ENCODE measurements at regions not wholly inside any gene's neighbourhood (a gene's known extent, or its start where the extent isn't known, plus 50 kb on each side); places are given as distances from the start of the nearest gene placed in this dataset.
"Not testable (repeated sequence)": the region's sequence is repeated elsewhere in the genome, so short reads cannot be mapped to it uniquely, and the experiment has no call there.

- H3K9me3 Mint-ChIP-seq: peaks cover 12% of the 10 kb centered on the region
- no peak overlapping the region for H3K27ac Mint-ChIP-seq
- no peaks in the 10 kb centered on the region for H3K36me3 Mint-ChIP-seq (ENCODE audit: low read depth)
- H3K4me3 Mint-ChIP-seq: no peak overlapping the region
- no peak for ATAC-seq (replicated peaks)
- no peaks in the 10 kb centered on the region for H3K4me1 Mint-ChIP-seq
- H3K27me3 Mint-ChIP-seq: peaks cover 17% of the 10 kb centered on the region
Observed at GRCh38 chr1:213572912-213573647, 414.7 kb upstream of the PROX1 start.

GRCh38 chr1:213573648-213574009, 414.1 kb upstream of the PROX1 start:
- H3K27ac Mint-ChIP-seq: no peak overlapping the region
- no peaks in the 10 kb centered on the region for H3K4me1 Mint-ChIP-seq
- ATAC-seq (replicated peaks): no peak
- no peaks in the 10 kb centered on the region for H3K36me3 Mint-ChIP-seq (ENCODE audit: low read depth)
- H3K9me3 Mint-ChIP-seq: peaks cover 13% of the 10 kb centered on the region
- no peak overlapping the region for H3K4me3 Mint-ChIP-seq
- H3K27me3 Mint-ChIP-seq: peaks cover 17% of the 10 kb centered on the region

GRCh38 chr1:213582976-213583567, 404.7 kb upstream of the PROX1 start:
- no peak overlapping the region for H3K27ac Mint-ChIP-seq
- no peak for ATAC-seq (replicated peaks)
- no peaks in the 10 kb centered on the region for H3K4me1 Mint-ChIP-seq
- H3K4me3 Mint-ChIP-seq: no peak overlapping the region
- no peaks in the 10 kb centered on the region for H3K36me3 Mint-ChIP-seq (ENCODE audit: low read depth)
- H3K27me3 Mint-ChIP-seq: no peaks in the 10 kb centered on the region
- peaks cover 8% of the 10 kb centered on the region for H3K9me3 Mint-ChIP-seq

GRCh38 chr1:213584272-213584671, 403.5 kb upstream of the PROX1 start:
- H3K4me1 Mint-ChIP-seq: no peaks in the 10 kb centered on the region
- no peak overlapping the region for H3K27ac Mint-ChIP-seq
- H3K9me3 Mint-ChIP-seq: no peaks in the 10 kb centered on the region
- H3K36me3 Mint-ChIP-seq (ENCODE audit: low read depth): no peaks in the 10 kb centered on the region
- ATAC-seq (replicated peaks): no peak
- H3K27me3 Mint-ChIP-seq: no peaks in the 10 kb centered on the region
- H3K4me3 Mint-ChIP-seq: no peak overlapping the region

GRCh38 chr1:213585402-213585801, 402.4 kb upstream of the PROX1 start:
- H3K4me3 Mint-ChIP-seq: no peak overlapping the region
- ATAC-seq (replicated peaks): no peak

GRCh38 chr1:213585959-213586586, 401.7 kb upstream of the PROX1 start:
- Mint-ChIP-seq H3K27ac (no peak overlapping the region), H3K9me3 (no peaks in the 10 kb centered on the region), H3K27me3 (no peaks in the 10 kb centered on the region), H3K4me1 (no peaks in the 10 kb centered on the region), H3K36me3 (ENCODE audit: low read depth) (no peaks in the 10 kb centered on the region), H3K4me3 (no peak overlapping the region)
- no peak for ATAC-seq (replicated peaks)

More at GRCh38 chr1:213585402-213585801, 402.4 kb upstream of the PROX1 start:
- Mint-ChIP-seq H3K9me3 (no peaks in the 10 kb centered on the region), H3K27ac (no peak overlapping the region), H3K36me3 (ENCODE audit: low read depth) (no peaks in the 10 kb centered on the region), H3K27me3 (no peaks in the 10 kb centered on the region), H3K4me1 (no peaks in the 10 kb centered on the region)

- Mint-ChIP-seq H3K27ac (no peak overlapping the region), H3K27me3 (no peaks in the 10 kb centered on the region), H3K4me3 (no peak overlapping the region), H3K9me3 (no peaks in the 10 kb centered on the region), H3K36me3 (ENCODE audit: low read depth) (no peaks in the 10 kb centered on the region), H3K4me1 (no peaks in the 10 kb centered on the region)
- no peak for ATAC-seq (replicated peaks)
Observed at GRCh38 chr1:213586587-213586972, 401.2 kb upstream of the PROX1 start.

- peaks cover 8% of the 10 kb centered on the region for H3K27me3 Mint-ChIP-seq
- H3K27ac Mint-ChIP-seq: no peak overlapping the region
- peaks cover 15% of the 10 kb centered on the region for H3K9me3 Mint-ChIP-seq
- no peaks in the 10 kb centered on the region for H3K36me3 Mint-ChIP-seq (ENCODE audit: low read depth)
- H3K4me1 Mint-ChIP-seq: no peaks in the 10 kb centered on the region
- H3K4me3 Mint-ChIP-seq: no peak overlapping the region
- ATAC-seq (replicated peaks): no peak
Observed at GRCh38 chr1:213596729-213597128, 391.0 kb upstream of the PROX1 start.

GRCh38 chr1:213598263-213598662, 389.5 kb upstream of the PROX1 start:
- H3K27me3 Mint-ChIP-seq: peaks cover 3% of the 10 kb centered on the region

GRCh38 chr1:213600879-213601278, 386.9 kb upstream of the PROX1 start:
- H3K4me3 Mint-ChIP-seq: no peak overlapping the region
- peaks cover 6% of the 10 kb centered on the region for H3K9me3 Mint-ChIP-seq
- H3K27me3 Mint-ChIP-seq: no peaks in the 10 kb centered on the region
- H3K27ac Mint-ChIP-seq: no peak overlapping the region
- no peaks in the 10 kb centered on the region for H3K4me1 Mint-ChIP-seq
- H3K36me3 Mint-ChIP-seq (ENCODE audit: low read depth): no peaks in the 10 kb centered on the region
- ATAC-seq (replicated peaks): no peak

More at GRCh38 chr1:213598263-213598662, 389.5 kb upstream of the PROX1 start:
- Mint-ChIP-seq H3K36me3 (ENCODE audit: low read depth) (no peaks in the 10 kb centered on the region), H3K4me3 (no peak overlapping the region), H3K9me3 (peaks cover 8% of the 10 kb centered on the region), H3K27ac (no peak overlapping the region), H3K4me1 (no peaks in the 10 kb centered on the region)
- ATAC-seq (replicated peaks): no peak

GRCh38 chr1:213601705-213602104, 386.1 kb upstream of the PROX1 start:
- not testable (repeated sequence) for H3K4me3 Mint-ChIP-seq; H3K4me1 Mint-ChIP-seq; ATAC-seq (replicated peaks); H3K27ac Mint-ChIP-seq; H3K27me3 Mint-ChIP-seq; H3K9me3 Mint-ChIP-seq; H3K36me3 Mint-ChIP-seq (ENCODE audit: low read depth)

- Mint-ChIP-seq H3K4me3 (no peak overlapping the region), H3K4me1 (no peaks in the 10 kb centered on the region), H3K27ac (no peak overlapping the region), H3K27me3 (no peaks in the 10 kb centered on the region), H3K9me3 (no peaks in the 10 kb centered on the region), H3K36me3 (ENCODE audit: low read depth) (no peaks in the 10 kb centered on the region)
- ATAC-seq (replicated peaks): no peak
Observed at GRCh38 chr1:213602796-213603486, 384.8 kb upstream of the PROX1 start.

GRCh38 chr1:213604477-213604876, 383.3 kb upstream of the PROX1 start:
- Mint-ChIP-seq H3K4me1 (no peaks in the 10 kb centered on the region), H3K27me3 (no peaks in the 10 kb centered on the region), H3K27ac (no peak overlapping the region), H3K36me3 (ENCODE audit: low read depth) (no peaks in the 10 kb centered on the region), H3K4me3 (no peak overlapping the region), H3K9me3 (no peaks in the 10 kb centered on the region)
- no peak for ATAC-seq (replicated peaks)

- H3K9me3 Mint-ChIP-seq: no peaks in the 10 kb centered on the region
- no peak overlapping the region for H3K4me3 Mint-ChIP-seq
- no peak for ATAC-seq (replicated peaks)
- H3K27me3 Mint-ChIP-seq: no peaks in the 10 kb centered on the region
- H3K27ac Mint-ChIP-seq: no peak overlapping the region
- no peaks in the 10 kb centered on the region for H3K4me1 Mint-ChIP-seq
- H3K36me3 Mint-ChIP-seq (ENCODE audit: low read depth): no peaks in the 10 kb centered on the region
Observed at GRCh38 chr1:213605732-213606131, 382.0 kb upstream of the PROX1 start.

All from activated T-helper 17 cell treated with anti-CD3 and anti-CD28 coated beads, Interleukin-2, amount 50 U/mL, for 72 hours (primary cell).